B cell (primary cell): ENCODE measurements at regions not wholly inside any gene's neighbourhood (a gene's known extent, or its start where the extent isn't known, plus 50 kb on each side); places are given as distances from the start of the nearest gene placed in this dataset.

Experiments
- ATAC-seq: fragments of 200-7000 bp; cut with Tn5 transposase; one replicate; pipeline ENCODE4 v1.10.0; 2021; ENCODE audit warnings: low read depth, mild to moderate bottlenecking, moderate number of reproducible peaks, moderate library complexity
- CTCF ChIA-PET: fragments of 350-600 bp; sonication (Branson Sonifier 250); formaldehyde crosslinking; loops from one replicate; lab custom pipeline; 2021; ENCODE audit warnings: antibody characterized with exemption, inconsistent platforms; lab: Charles Lee
- POLR2A ChIA-PET: fragments of 350-600 bp; sonication (Branson Sonifier 250); formaldehyde crosslinking; loops from one replicate; lab custom pipeline; 2021; ENCODE audit warnings: antibody characterized with exemption; lab: Charles Lee
- DNase-seq: peaks from one replicate; pipeline ENCODE4 v3.0.0; 2013
- H2AFZ ChIP-seq: 2 replicates; pipeline ENCODE4 v1.6.1; 2012; ENCODE audit warnings: mild to moderate bottlenecking, low read depth, low read length; ENCODE audit not compliant: insufficient read depth, poor library complexity, severe bottlenecking
- H3K27ac ChIP-seq, 2 donors: 1 replicate in 1 of 2; 2 replicates in 1 of 2; pipeline ENCODE4 v1.5.1; 2012 to 2013; ENCODE audit warnings: low read length in 2 of 2, mild to moderate bottlenecking in 2 of 2, moderate library complexity in 1 of 2
- H3K27me3 ChIP-seq, 4 experiments: fragments of 200-600 bp in 1 of 4; sonication (generic) in 1 of 4; replicated peaks in 1 of 4; 1 replicate in 2 of 4; 2 replicates in 2 of 4; pipeline versions ENCODE4 v1.6.1 to v1.7.0; 2013 to 2016; ENCODE audit warnings: low read length in 3 of 4, mild to moderate bottlenecking in 2 of 4, mixed read lengths in 1 of 4, moderate library complexity in 1 of 4; ENCODE audit not compliant: insufficient read depth in 4 of 4, control insufficient read depth in 3 of 4; ENCODE audit errors: control extremely low read depth in 1 of 4
- H3K36me3 ChIP-seq, 2 experiments: replicated peaks in 1 of 2; 1 replicate in 1 of 2; 2 replicates in 1 of 2; pipeline versions ENCODE4 v1.6.1 to v1.7.1; 2013; ENCODE audit warnings: low read length in 1 of 2; ENCODE audit not compliant: insufficient read depth in 2 of 2, control insufficient read depth in 1 of 2; ENCODE audit errors: control extremely low read depth in 1 of 2, extremely low read depth in 1 of 2
- H3K4me1 ChIP-seq, 2 donors: fragments of 200-600 bp in 1 of 2; sonication (generic) in 1 of 2; 1 replicate in 1 of 2; 2 replicates in 1 of 2; pipeline versions ENCODE4 v1.5.1 to v1.6.1; 2013 to 2017; ENCODE audit warnings: low read length in 2 of 2; ENCODE audit not compliant: control insufficient read depth in 2 of 2, insufficient read depth in 2 of 2
- H3K4me2 ChIP-seq: replicated peaks from 2 replicates; pipeline ENCODE3; 2012; ENCODE audit warnings: mild to moderate bottlenecking, low read depth, low read length; ENCODE audit not compliant: poor library complexity, severe bottlenecking
- H3K4me3 ChIP-seq, 5 experiments: fragments of 200-600 bp in 1 of 5; sonication (generic) in 1 of 5; 1 replicate in 3 of 5; 2 replicates in 2 of 5; pipeline versions ENCODE4 v1.5.1 to v1.7.0; 2011 to 2016; ENCODE audit warnings: low read length in 4 of 5, mild to moderate bottlenecking in 4 of 5, low read depth in 2 of 5, control low read depth in 1 of 5, moderate library complexity in 1 of 5; ENCODE audit not compliant: insufficient read depth in 1 of 5; ENCODE audit errors: control extremely low read depth in 1 of 5, extremely low read depth in 1 of 5
- H3K79me2 ChIP-seq: fragments of 200-600 bp; sonication (generic); one replicate; pipeline ENCODE4 v1.6.0; 2016; ENCODE audit warnings: low read length; ENCODE audit not compliant: control insufficient read depth, insufficient read depth
- H3K9ac ChIP-seq: fragments of 200-600 bp; sonication (generic); 2 replicates; pipeline ENCODE4 v1.6.1; 2017; ENCODE audit warnings: mild to moderate bottlenecking, low read length, moderate library complexity
- H3K9me3 ChIP-seq, 3 donors: one replicate each; pipeline versions ENCODE4 v1.6.1 to v1.7.1; 2013; ENCODE audit warnings: low read length in 2 of 3; ENCODE audit not compliant: control insufficient read depth in 2 of 3, insufficient read depth in 1 of 3; ENCODE audit errors: control extremely low read depth in 1 of 3
- H4K20me1 ChIP-seq: 2 replicates; pipeline ENCODE4 v1.6.0; 2012; ENCODE audit warnings: mild to moderate bottlenecking, low read length; ENCODE audit not compliant: insufficient read depth, control insufficient read depth, poor library complexity, severe bottlenecking
- H3K27ac Mint-ChIP-seq: one replicate; pipeline ENCODE4 v1.8.0; 2021; ENCODE audit warnings: mixed read lengths
- H3K27me3 Mint-ChIP-seq: one replicate; pipeline ENCODE4 v1.8.0; 2021; ENCODE audit warnings: mixed read lengths
- H3K4me1 Mint-ChIP-seq: one replicate; pipeline ENCODE4 v1.8.0; 2021; ENCODE audit warnings: mixed read lengths
- H3K4me3 Mint-ChIP-seq: one replicate; pipeline ENCODE4 v1.8.0; 2021; ENCODE audit warnings: mixed read lengths
- H3K9me3 Mint-ChIP-seq: one replicate; pipeline ENCODE4 v1.8.0; 2022; ENCODE audit warnings: mixed read lengths; ENCODE audit not compliant: insufficient read depth
- CTCF ChIP-seq: fragments of 200-600 bp; IDR thresholded peaks from one replicate; pipeline ENCODE4 v1.8.0; 2022; ENCODE audit warnings: antibody characterized with exemption, mild to moderate bottlenecking
- EZH2 ChIP-seq: IDR thresholded peaks from 2 replicates; pipeline ENCODE4 v1.6.1; 2012; ENCODE audit warnings: borderline replicate concordance, low read depth, mild to moderate bottlenecking, moderate library complexity, low read length; ENCODE audit not compliant: insufficient read depth, poor library complexity, severe bottlenecking
- WGBS: methylation state at CpG from one replicate; pipeline ENCODE4 v1.1.5; 2013; ENCODE audit warnings: missing lambda C conversion rate; ENCODE audit not compliant: insufficient coverage; 5-methylcytosine and 5-hydroxymethylcytosine counted together
- intact Hi-C: fragments of 100-400 bp; cut with micrococcal nuclease; formaldehyde crosslinking; loops from one replicate; pipeline ENCODE4 v1.10.0; 2022

GRCh38 chr2:64860276-64860885, 128.8 kb upstream of the SLC1A4 start:
- H3K4me1 Mint-ChIP-seq = peaks cover 20% of the 10 kb centered on the region
- H3K9me3 Mint-ChIP-seq = no peaks in the 10 kb centered on the region
- peak; percentile 76 for DNase-seq
- no peak overlapping the region for H3K4me3 Mint-ChIP-seq
- no peak for TF ChIP-seq CTCF
- no peak for TF ChIP-seq EZH2
- Histone ChIP-seq H3K4me2 (peak overlapping the region; percentile 97), H3K27me3 (no peaks in the 10 kb centered on the region), H2AFZ (peak overlapping the region; percentile 79), H3K27ac (peak overlapping the region; percentile 91 to 93), H3K9ac (peak overlapping the region; percentile 69), H3K4me1 (peaks cover 74 to 78% of the 10 kb centered on the region in 2 donors), H3K36me3 (peaks cover 0 to under 1% of the 10 kb centered on the region in 2 experiments), H3K9me3 (peaks cover 0 to 5% (median 5%) of the 10 kb centered on the region in 3 donors), H3K79me2 (peaks cover 69% of the 10 kb centered on the region), H3K4me3 (peak overlapping the region; percentile 61 to 79 (median 67)), H4K20me1 (no peaks in the 10 kb centered on the region)
- intact Hi-C loops = loop anchor here (1.0 kb wide), 1 partner anchor 93 kb away; no protein-coding TSS in a partner anchor
- H3K27ac Mint-ChIP-seq = no peak overlapping the region
- ChIA-PET CTCF (interaction anchor here (0.7 to 9.0 kb wide), 12 partner anchors 12 to 337 kb away, joined by 3 to 138 read pairs (median 14); partner anchors contain the start of genes AFTPH and SERTAD2), POLR2A (interaction anchor here (0.6 to 2.9 kb wide), 10 partner anchors 21 to 253 kb away, joined by 3 to 33 read pairs (median 8); partner anchors contain the start of gene SERTAD2)
- WGBS = 11% methylated on average over 5 of the region's 12 CpGs
- H3K27me3 Mint-ChIP-seq = no peaks in the 10 kb centered on the region
- peak; percentile 37 for ATAC-seq

DNA sequence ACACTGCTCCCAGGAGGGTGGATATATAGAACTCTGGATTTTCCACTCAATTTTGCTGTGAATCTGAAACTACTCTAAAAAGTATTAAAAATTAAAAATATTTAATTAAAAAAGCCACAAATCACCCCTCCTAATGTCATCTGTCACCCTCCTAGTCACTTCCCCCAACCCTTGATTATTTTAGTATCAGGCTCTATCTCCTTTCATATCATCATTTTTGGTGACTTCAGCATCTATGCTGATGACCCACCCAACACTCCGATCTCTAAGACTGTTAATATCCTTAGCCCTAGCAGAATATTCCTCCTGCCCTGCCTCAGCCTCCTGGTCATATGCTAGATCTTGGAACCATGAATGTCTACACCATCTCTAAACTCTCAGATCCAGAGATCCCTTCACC, 128.3 kb upstream of the SLC1A4 start:
- Histone ChIP-seq H3K79me2 (peaks cover 63% of the 10 kb centered on the region), H3K9me3 (peaks cover 0 to 5% (median 5%) of the 10 kb centered on the region in 3 donors), H3K36me3 (no peaks in the 10 kb centered on the region), H3K27ac (peak overlapping the region; percentile 91 to 93), H3K4me2 (peak overlapping the region; percentile 97), H3K4me1 (peaks cover 77 to 81% of the 10 kb centered on the region in 2 donors), H3K9ac (peak overlapping the region; percentile 69), H3K4me3 (peak overlapping the region; percentile 45 to 79 (median 63)), H3K27me3 (no peaks in the 10 kb centered on the region), H4K20me1 (no peaks in the 10 kb centered on the region), H2AFZ (peak overlapping the region; percentile 79)
- ATAC-seq = no peak
- no peak overlapping the region for H3K27ac Mint-ChIP-seq
- H3K27me3 Mint-ChIP-seq = no peaks in the 10 kb centered on the region
- CTCF ChIA-PET = interaction anchor here (0.8 to 9.0 kb wide), 13 partner anchors 12 to 338 kb away, joined by 3 to 138 read pairs (median 11); partner anchors contain the start of genes AFTPH and SERTAD2
- H3K4me3 Mint-ChIP-seq = no peak overlapping the region
- TF ChIP-seq EZH2 = no peak
- TF ChIP-seq CTCF = no peak
- POLR2A ChIA-PET = interaction anchor here (1.1 to 4.1 kb wide), 8 partner anchors 9 to 217 kb away, joined by 3 to 42 read pairs (median 19); partner anchors contain the start of gene SERTAD2
- WGBS = 50% methylated on average over 1 of the region's 1 CpG
- H3K9me3 Mint-ChIP-seq = no peaks in the 10 kb centered on the region
- intact Hi-C loops = loop anchor here (1.0 kb wide), 2 partner anchors 94 to 110 kb away; no protein-coding TSS in a partner anchor
- peaks cover 19% of the 10 kb centered on the region for H3K4me1 Mint-ChIP-seq
- DNase-seq = peak; percentile 36
